OCI-LY7 (cell line): ENCODE measurements at regions not wholly inside any gene's neighbourhood (a gene's known extent, or its start where the extent isn't known, plus 50 kb on each side); places are given as distances from the start of the nearest gene placed in this dataset.

ENCODE experiments used
- BruUV-seq: library from RNA; stranded (reverse); fragments of 400-500 nt; replicated peaks from 2 replicates; lab custom pipeline; 2021; lab: Mats Ljungman, UMichigan
- CTCF ChIA-PET: fragments of 300-600 bp; sonication (Branson Sonifier 250); formaldehyde crosslinking; loops from one replicate; lab custom pipeline; 2022; ENCODE audit warnings: antibody characterized with exemption; ENCODE audit not compliant: unreplicated experiment; lab: Charles Lee
- POLR2A ChIA-PET: fragments of 300-600 bp; sonication (Branson Sonifier 250); formaldehyde crosslinking; loops from one replicate; lab custom pipeline; 2022; ENCODE audit warnings: antibody characterized with exemption; lab: Charles Lee
- DNase-seq: peaks from one replicate; pipeline ENCODE4 v3.0.0-alpha.2; 2015; ENCODE audit warnings: low spot score
- H2AFZ ChIP-seq: fragments of 200-600 bp; sonication (generic), shearing (Covaris generic); 2 replicates; pipeline ENCODE4 v1.6.1; 2014; ENCODE audit warnings: mild to moderate bottlenecking, antibody characterized with exemption, low read length, moderate library complexity
- H3K27ac ChIP-seq: fragments of 200-600 bp; sonication (generic); 2 replicates; pipeline ENCODE4 v1.5.1; 2014; ENCODE audit warnings: mixed run types, low read depth, mild to moderate bottlenecking, moderate library complexity, low read length, inconsistent platforms; ENCODE audit not compliant: poor library complexity, severe bottlenecking
- H3K36me3 ChIP-seq: fragments of 200-600 bp; sonication (generic); 2 replicates; pipeline ENCODE4 v1.6.1; 2014; ENCODE audit warnings: mild to moderate bottlenecking, antibody characterized with exemption, low read length, moderate library complexity, mixed read lengths; ENCODE audit not compliant: insufficient read depth
- H3K4me1 ChIP-seq: fragments of 200-600 bp; sonication (generic); 2 replicates; pipeline ENCODE4 v1.5.1; 2014; ENCODE audit warnings: mild to moderate bottlenecking, low read length; ENCODE audit not compliant: insufficient read depth, poor library complexity, severe bottlenecking
- H3K4me2 ChIP-seq: fragments of 200-600 bp; sonication (generic); 2 replicates; pipeline ENCODE4 v1.6.1; 2014; ENCODE audit warnings: mild to moderate bottlenecking, low read length
- H3K4me3 ChIP-seq: fragments of 200-600 bp; sonication (generic); 2 replicates; pipeline ENCODE4 v1.5.1; 2014; ENCODE audit warnings: mild to moderate bottlenecking, low read depth, low read length; ENCODE audit not compliant: poor library complexity, severe bottlenecking
- H3K79me2 ChIP-seq: fragments of 200-600 bp; sonication (generic); 2 replicates; pipeline ENCODE4 v1.6.1; 2016; ENCODE audit warnings: low read depth, mild to moderate bottlenecking, low read length, moderate library complexity, mixed read lengths; ENCODE audit not compliant: insufficient read depth
- H3K9me2 ChIP-seq: fragments of 200-600 bp; sonication (generic); 2 replicates; pipeline ENCODE4 v1.6.1; 2016; ENCODE audit warnings: mild to moderate bottlenecking, low read length, mixed read lengths; ENCODE audit not compliant: insufficient read depth
- H3K9me3 ChIP-seq: fragments of 200-600 bp; sonication (generic); 2 replicates; pipeline ENCODE4 v1.6.1; 2014; ENCODE audit warnings: mild to moderate bottlenecking, mixed run types, low read length, mixed read lengths
- H4K20me1 ChIP-seq: fragments of 200-600 bp; sonication (generic); 2 replicates; pipeline ENCODE4 v1.6.1; 2014; ENCODE audit warnings: mild to moderate bottlenecking, antibody characterized with exemption, low read length, moderate library complexity, mixed read lengths; ENCODE audit not compliant: insufficient read depth
- CTCF ChIP-seq: fragments of 200-600 bp; sonication (generic); conservative IDR thresholded peaks from 2 replicates; pipeline ENCODE4 v1.5.1; 2014; ENCODE audit warnings: mild to moderate bottlenecking, antibody characterized with exemption, low read length, moderate library complexity, mixed read lengths
- EZH2phosphoT487 ChIP-seq: fragments of 200-600 bp; sonication (generic); IDR thresholded peaks from 2 replicates; pipeline ENCODE4 v1.6.1; 2018; ENCODE audit warnings: low read depth, borderline replicate concordance, mild to moderate bottlenecking, mixed run types, antibody characterized with exemption, low read length, moderate library complexity, mixed read lengths
- intact Hi-C: fragments of 100-400 bp; cut with micrococcal nuclease; formaldehyde crosslinking; loops from one replicate; pipeline ENCODE4 v1.10.0; 2022; ENCODE audit not compliant: unreplicated experiment

DNA sequence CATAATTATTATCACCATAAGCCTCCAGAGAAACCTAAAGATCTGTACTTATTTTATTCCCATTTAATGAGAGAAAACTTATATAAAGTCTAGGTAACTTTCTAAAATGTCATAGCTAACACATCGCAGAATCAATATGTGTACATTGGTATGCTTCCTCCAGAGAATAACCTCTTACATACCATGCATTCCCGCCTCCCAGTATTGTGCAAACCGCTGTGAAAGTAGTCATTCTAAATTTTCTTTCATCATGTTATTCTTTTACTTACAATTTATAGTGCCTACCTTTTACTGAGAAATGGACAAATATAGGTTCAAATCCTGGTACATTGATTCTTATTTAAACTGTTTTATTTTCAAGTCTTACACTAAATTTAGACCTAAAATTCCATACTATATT lies 463.4 kb downstream of the LRFN5 start:
- Histone ChIP-seq H3K36me3 (no peaks in the 10 kb centered on the region), H3K9me2 (no peaks in the 10 kb centered on the region), H3K4me2 (no peak overlapping the region), H3K4me3 (no peak overlapping the region), H3K4me1 (no peaks in the 10 kb centered on the region), H3K9me3 (no peaks in the 10 kb centered on the region), H3K79me2 (no peaks in the 10 kb centered on the region), H4K20me1 (no peaks in the 10 kb centered on the region), H2AFZ (no peak overlapping the region), H3K27ac (no peak overlapping the region)
- no TSS peak for BruUV-seq
- intact Hi-C loops, result no loop called here
- ChIA-PET POLR2A (no interaction called here), CTCF (no interaction called here)
- no peak for DNase-seq
- TF ChIP-seq CTCF, result no peak
- no peak for TF ChIP-seq EZH2phosphoT487

DNA sequence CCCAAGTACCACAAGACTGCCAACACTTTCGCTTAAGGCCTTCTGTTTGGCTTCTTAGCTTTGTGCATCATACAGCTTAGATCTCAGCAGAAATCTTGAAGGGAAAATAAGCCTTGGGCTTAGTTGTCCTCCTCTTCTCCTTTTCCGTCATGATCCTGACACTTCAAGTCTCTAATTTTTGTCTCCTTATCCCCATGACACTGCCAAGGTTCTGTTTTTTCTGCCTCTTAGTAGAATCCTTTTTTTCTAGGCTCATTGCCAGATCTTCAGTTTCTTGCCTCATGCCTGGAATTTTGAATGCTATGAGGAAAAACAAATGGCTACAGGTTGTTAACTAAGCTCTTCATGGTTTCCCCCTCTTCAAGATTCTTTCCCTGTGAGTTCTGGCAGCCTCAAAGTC lies 450.4 kb downstream of the LRFN5 start:
- H3K4me1 ChIP-seq, result no peaks in the 10 kb centered on the region
- no peaks in the 10 kb centered on the region for H3K9me2 ChIP-seq
- no peaks in the 10 kb centered on the region for H3K79me2 ChIP-seq
- no peak overlapping the region for H3K27ac ChIP-seq
- ChIA-PET CTCF (no interaction called here), POLR2A (interaction anchor here (0.9 kb wide), 1 partner anchor 11 kb away, joined by 4 read pairs; no protein-coding TSS in a partner anchor)
- no peak overlapping the region for H3K4me2 ChIP-seq
- no TSS peak for BruUV-seq
- no peaks in the 10 kb centered on the region for H3K9me3 ChIP-seq
- intact Hi-C loops, result no loop called here
- DNase-seq, result no peak
- no peaks in the 10 kb centered on the region for H3K36me3 ChIP-seq
- H2AFZ ChIP-seq, result no peak overlapping the region
- no peak for TF ChIP-seq CTCF
- TF ChIP-seq EZH2phosphoT487, result no peak
- no peaks in the 10 kb centered on the region for H4K20me1 ChIP-seq
- H3K4me3 ChIP-seq, result no peak overlapping the region

- TF ChIP-seq EZH2phosphoT487 (no peak), CTCF (no peak)
- H2AFZ ChIP-seq, result no peak overlapping the region
- CTCF ChIA-PET, result no interaction called here
Observed at GRCh38 chr14:42047421-42048055, 440.9 kb downstream of the LRFN5 start.

More at GRCh38 chr14:42047421-42048055, 440.9 kb downstream of the LRFN5 start:
- H3K9me2 ChIP-seq, result no peaks in the 10 kb centered on the region
- H3K79me2 ChIP-seq, result no peaks in the 10 kb centered on the region
- no peaks in the 10 kb centered on the region for H3K4me1 ChIP-seq
- H3K9me3 ChIP-seq, result no peaks in the 10 kb centered on the region
- H4K20me1 ChIP-seq, result no peaks in the 10 kb centered on the region
- no peak for DNase-seq
- H3K27ac ChIP-seq, result no peak overlapping the region
- intact Hi-C loops, result no loop called here
- H3K36me3 ChIP-seq, result no peaks in the 10 kb centered on the region
- BruUV-seq, result no TSS peak
- no peak overlapping the region for H3K4me3 ChIP-seq
- no peak overlapping the region for H3K4me2 ChIP-seq
- POLR2A ChIA-PET, result interaction anchor here (1.0 kb wide), 1 partner anchor 10 kb away, joined by 3 read pairs; no protein-coding TSS in a partner anchor
